IMR-90 (cell line): ENCODE measurements at regions not wholly inside any gene's neighbourhood (a gene's known extent, or its start where the extent isn't known, plus 50 kb on each side); places are given as distances from the start of the nearest gene placed in this dataset.

ENCODE experiments used
- ATAC-seq: fragments of 200-7000 bp; cut with Tn5 transposase; 2 replicates; pipeline ENCODE4 v1.9.1; 2020; ENCODE audit warnings: low read depth, mild to moderate bottlenecking, moderate library complexity
- BruUV-seq: library from RNA; stranded (reverse); fragments of 400-500 nt; replicated peaks from 2 replicates; lab custom pipeline; 2021; lab: Mats Ljungman, UMichigan
- CTCF ChIA-PET: fragments of 300-600 bp; formaldehyde crosslinking; extraction: SDS; loops from one replicate; lab custom pipeline; 2021; ENCODE audit warnings: antibody characterized with exemption; lab: Yijun Ruan, JAX
- POLR2A ChIA-PET: fragments of 300-600 bp; sonication (Branson Sonifier 250); formaldehyde crosslinking; loops from one replicate; lab custom pipeline; 2022; ENCODE audit warnings: antibody characterized with exemption; ENCODE audit not compliant: unreplicated experiment; lab: Charles Lee
- DNase-seq: peaks from one replicate; pipeline ENCODE4 v3.0.0; 2013
- H2AFZ ChIP-seq: replicated peaks from 2 replicates; pipeline ENCODE3; 2013; ENCODE audit warnings: low read length, mild to moderate bottlenecking; ENCODE audit not compliant: poor library complexity
- H2AK5ac ChIP-seq: 2 replicates; pipeline ENCODE4 v1.6.1; 2013; ENCODE audit warnings: low read depth, low read length, inconsistent platforms
- H2AK9ac ChIP-seq: replicated peaks from 2 replicates; pipeline ENCODE3; 2013; ENCODE audit warnings: mild to moderate bottlenecking, low read depth, low read length, moderate library complexity; ENCODE audit not compliant: poor library complexity
- H2BK120ac ChIP-seq: 2 replicates; pipeline ENCODE4 v1.6.1; 2013; ENCODE audit warnings: low read depth, low read length, inconsistent platforms
- H2BK15ac ChIP-seq: 3 replicates; pipeline ENCODE4 v1.6.1; 2013; ENCODE audit warnings: low read depth, low read length, inconsistent platforms
- H2BK20ac ChIP-seq: 2 replicates; pipeline ENCODE4 v1.6.1; 2013; ENCODE audit warnings: low read depth, mild to moderate bottlenecking, inconsistent platforms, low read length, moderate library complexity
- H2BK5ac ChIP-seq: 2 replicates; pipeline ENCODE4 v1.6.1; 2013; ENCODE audit warnings: mild to moderate bottlenecking, low read depth, low read length, inconsistent platforms; ENCODE audit not compliant: poor library complexity, severe bottlenecking
- H3K14ac ChIP-seq: replicated peaks from 2 replicates; pipeline ENCODE4 v1.6.1; 2013; ENCODE audit warnings: low read depth, low read length, inconsistent platforms
- H3K18ac ChIP-seq: 2 replicates; pipeline ENCODE4 v1.6.1; 2013; ENCODE audit warnings: low read depth, low read length, control low read depth
- H3K23ac ChIP-seq: 2 replicates; pipeline ENCODE4 v1.6.1; 2013; ENCODE audit warnings: low read depth, low read length, inconsistent platforms
- H3K27ac ChIP-seq: 2 replicates; pipeline ENCODE4 v1.5.1; 2013; ENCODE audit warnings: mild to moderate bottlenecking, control low read depth, low read length; ENCODE audit not compliant: insufficient read depth
- H3K27me3 ChIP-seq: 2 replicates; pipeline ENCODE4 v1.6.1; 2013; ENCODE audit warnings: low read length; ENCODE audit not compliant: control insufficient read depth, insufficient read depth
- H3K36me3 ChIP-seq: 2 replicates; pipeline ENCODE4 v1.6.1; 2013; ENCODE audit warnings: low read length, mixed read lengths; ENCODE audit not compliant: control insufficient read depth, insufficient read depth
- H3K4ac ChIP-seq: 2 replicates; pipeline ENCODE4 v1.6.1; 2013; ENCODE audit warnings: low read depth, low read length, inconsistent platforms
- H3K4me1 ChIP-seq: 2 replicates; pipeline ENCODE4 v1.6.1; 2013; ENCODE audit warnings: low read length, mixed read lengths; ENCODE audit not compliant: control insufficient read depth, insufficient read depth
- H3K4me2 ChIP-seq: 2 replicates; pipeline ENCODE4 v1.6.1; 2013; ENCODE audit warnings: low read depth, mild to moderate bottlenecking, control low read depth, low read length, moderate library complexity
- H3K4me3 ChIP-seq: 2 replicates; pipeline ENCODE4 v1.5.1; 2013; ENCODE audit warnings: low read depth, mild to moderate bottlenecking, control low read depth, low read length, moderate library complexity; ENCODE audit not compliant: insufficient read depth
- H3K56ac ChIP-seq: 2 replicates; pipeline ENCODE4 v1.6.1; 2013; ENCODE audit warnings: low read length, inconsistent platforms; ENCODE audit not compliant: insufficient read depth; ENCODE audit errors: extremely low read depth
- H3K79me1 ChIP-seq, 2 experiments: 2 replicates each; pipeline ENCODE4 v1.6.1; 2013; ENCODE audit warnings: low read length in 2 of 2, inconsistent platforms in 1 of 2, low read depth in 1 of 2
- H3K9ac ChIP-seq: 2 replicates; pipeline ENCODE4 v1.6.1; 2013; ENCODE audit warnings: low read depth, low read length, control low read depth
- H3K9me1 ChIP-seq: 2 replicates; pipeline ENCODE4 v1.6.1; 2013; ENCODE audit warnings: low read length, inconsistent platforms; ENCODE audit not compliant: insufficient read depth
- H3K9me3 ChIP-seq: 2 replicates; pipeline ENCODE4 v1.6.1; 2013; ENCODE audit warnings: low read length; ENCODE audit not compliant: control insufficient read depth, insufficient read depth
- H4K20me1 ChIP-seq: 2 replicates; pipeline ENCODE4 v1.6.1; 2013; ENCODE audit warnings: low read length, inconsistent platforms; ENCODE audit not compliant: insufficient read depth
- H4K5ac ChIP-seq: 2 replicates; pipeline ENCODE4 v1.6.1; 2013; ENCODE audit warnings: mild to moderate bottlenecking, low read depth, low read length, control low read depth
- H4K8ac ChIP-seq, 2 experiments: 2 replicates each; pipeline ENCODE4 v1.6.1; 2013; ENCODE audit warnings: low read depth in 2 of 2, low read length in 2 of 2, control low read depth in 1 of 2, inconsistent platforms in 1 of 2
- H4K91ac ChIP-seq: 2 replicates; pipeline ENCODE4 v1.6.1; 2013; ENCODE audit warnings: low read depth, low read length, inconsistent platforms; ENCODE audit not compliant: insufficient read depth
- BHLHE40 ChIP-seq: fragments of 150-350 bp; IDR thresholded peaks from 2 replicates; pipeline ENCODE4 v1.6.1; 2016; ENCODE audit warnings: mild to moderate bottlenecking, low read depth, low read length
- CEBPB ChIP-seq: IDR thresholded peaks from 2 replicates; pipeline ENCODE4 v1.6.1; 2012; ENCODE audit warnings: low read depth, low read length, improper control_type of control experiment
- CHD1 ChIP-seq: IDR thresholded peaks from 2 replicates; pipeline ENCODE4 v1.6.1; 2012; ENCODE audit warnings: low read depth, low read length, improper control_type of control experiment
- FOS ChIP-seq: fragments of 150-350 bp; IDR thresholded peaks from 2 replicates; pipeline ENCODE4 v1.6.1; 2016; ENCODE audit warnings: low read depth, low read length
- MAFK ChIP-seq: IDR thresholded peaks from 2 replicates; pipeline ENCODE4 v1.6.1; 2012; ENCODE audit warnings: low read depth, low read length, improper control_type of control experiment
- MAZ ChIP-seq: IDR thresholded peaks from 2 replicates; pipeline ENCODE4 v1.6.1; 2012; ENCODE audit warnings: low read depth, mild to moderate bottlenecking, low read length, improper control_type of control experiment, moderate library complexity, borderline replicate concordance
- MXI1 ChIP-seq: IDR thresholded peaks from 2 replicates; pipeline ENCODE4 v1.6.1; 2012; ENCODE audit warnings: low read depth, mild to moderate bottlenecking, low read length, moderate library complexity, borderline replicate concordance
- NFE2L2 ChIP-seq: fragments of 150-350 bp; IDR thresholded peaks from 2 replicates; pipeline ENCODE4 v1.6.1; 2016; ENCODE audit warnings: low read depth, mild to moderate bottlenecking, low read length
- POLR2A ChIP-seq: IDR thresholded peaks from 2 replicates; pipeline ENCODE4 v1.6.1; 2012; ENCODE audit warnings: mild to moderate bottlenecking, low read depth, low read length
- RCOR1 ChIP-seq: IDR thresholded peaks from 2 replicates; pipeline ENCODE4 v1.6.1; 2012; ENCODE audit warnings: mild to moderate bottlenecking, low read length, improper control_type of control experiment; ENCODE audit not compliant: insufficient replicate concordance
- RFX5 ChIP-seq: IDR thresholded peaks from 2 replicates; pipeline ENCODE4 v1.8.0; 2012; ENCODE audit warnings: low read depth, mild to moderate bottlenecking, low read length, moderate library complexity
- WGBS, 2 experiments: methylation state at CpG; one replicate each; pipeline versions ENCODE4 v1.1.5 to v1.1.7; 2013; ENCODE audit warnings: missing lambda C conversion rate in 2 of 2; ENCODE audit not compliant: insufficient read length in 1 of 2; ENCODE audit errors: extremely low coverage in 2 of 2; 5-methylcytosine and 5-hydroxymethylcytosine counted together
- dilution Hi-C: fragments of 300-500 bp; cut with HindIII; formaldehyde crosslinking; loops from one replicate; pipeline ENCODE4 v1.14.3; 2018; ENCODE audit warnings: low sequenced_read_pairs; ENCODE audit not compliant: unreplicated experiment
- in situ Hi-C: fragments of 300-500 bp; cut with MboI; formaldehyde crosslinking; loops from 3 replicates; pipeline ENCODE4 v1.14.3; 2019; ENCODE audit warnings: low sequenced_read_pairs, inconsistent platforms, mixed read lengths
- intact Hi-C: fragments of 100-400 bp; cut with micrococcal nuclease; formaldehyde crosslinking; loops from 2 replicates; pipeline ENCODE4 v1.10.0; 2022
- TF ChIP-seq, protein P1 (sequence below): conservative IDR thresholded peaks from 2 replicates; pipeline ENCODE4 v1.5.1; 2012; ENCODE audit warnings: mild to moderate bottlenecking, low read depth, low read length, improper control_type of control experiment
- TF ChIP-seq, protein P2 (sequence below): fragments of 150-350 bp; IDR thresholded peaks from 2 replicates; pipeline ENCODE4 v1.6.1; 2017; ENCODE audit warnings: mild to moderate bottlenecking, antibody characterized with exemption, low read length, low read depth

DNA sequence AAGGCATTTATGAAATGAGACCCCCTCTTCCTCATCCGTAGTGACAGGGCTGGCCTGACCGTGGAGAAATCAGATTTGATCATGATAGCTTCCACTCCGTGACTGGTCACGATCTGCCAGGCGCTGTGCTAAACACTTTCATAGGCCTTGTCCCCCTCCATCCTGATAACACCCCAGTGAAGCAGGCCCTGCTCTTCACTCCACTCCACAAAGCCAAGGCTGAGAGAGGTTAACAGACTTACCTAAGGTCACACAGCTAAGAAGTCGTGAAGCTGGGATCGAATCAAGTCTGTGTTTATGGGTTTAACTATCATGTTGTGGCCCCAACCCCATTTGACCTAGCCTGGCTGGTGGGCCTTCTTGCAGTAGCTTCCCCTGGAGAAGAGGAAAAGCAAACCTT is 53.3 kb upstream of the IL17B start:
- no peak overlapping the region for H3K4me2 ChIP-seq
- ChIA-PET CTCF (interaction anchor here (0.6 to 0.9 kb wide), 2 partner anchors 26 to 162 kb away, joined by 3 to 6 read pairs; no protein-coding TSS in a partner anchor), POLR2A (interaction anchor here (0.8 kb wide), 1 partner anchor 48 kb away, joined by 3 read pairs; no protein-coding TSS in a partner anchor)
- H2AFZ ChIP-seq, result no peak overlapping the region
- no peak overlapping the region for H3K56ac ChIP-seq
- TF ChIP-seq NFE2L2, result no peak
- TF ChIP-seq, protein P1, sequence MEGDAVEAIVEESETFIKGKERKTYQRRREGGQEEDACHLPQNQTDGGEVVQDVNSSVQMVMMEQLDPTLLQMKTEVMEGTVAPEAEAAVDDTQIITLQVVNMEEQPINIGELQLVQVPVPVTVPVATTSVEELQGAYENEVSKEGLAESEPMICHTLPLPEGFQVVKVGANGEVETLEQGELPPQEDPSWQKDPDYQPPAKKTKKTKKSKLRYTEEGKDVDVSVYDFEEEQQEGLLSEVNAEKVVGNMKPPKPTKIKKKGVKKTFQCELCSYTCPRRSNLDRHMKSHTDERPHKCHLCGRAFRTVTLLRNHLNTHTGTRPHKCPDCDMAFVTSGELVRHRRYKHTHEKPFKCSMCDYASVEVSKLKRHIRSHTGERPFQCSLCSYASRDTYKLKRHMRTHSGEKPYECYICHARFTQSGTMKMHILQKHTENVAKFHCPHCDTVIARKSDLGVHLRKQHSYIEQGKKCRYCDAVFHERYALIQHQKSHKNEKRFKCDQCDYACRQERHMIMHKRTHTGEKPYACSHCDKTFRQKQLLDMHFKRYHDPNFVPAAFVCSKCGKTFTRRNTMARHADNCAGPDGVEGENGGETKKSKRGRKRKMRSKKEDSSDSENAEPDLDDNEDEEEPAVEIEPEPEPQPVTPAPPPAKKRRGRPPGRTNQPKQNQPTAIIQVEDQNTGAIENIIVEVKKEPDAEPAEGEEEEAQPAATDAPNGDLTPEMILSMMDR, result no peak
- TF ChIP-seq MAZ, result no peak
- TF ChIP-seq, protein P2, sequence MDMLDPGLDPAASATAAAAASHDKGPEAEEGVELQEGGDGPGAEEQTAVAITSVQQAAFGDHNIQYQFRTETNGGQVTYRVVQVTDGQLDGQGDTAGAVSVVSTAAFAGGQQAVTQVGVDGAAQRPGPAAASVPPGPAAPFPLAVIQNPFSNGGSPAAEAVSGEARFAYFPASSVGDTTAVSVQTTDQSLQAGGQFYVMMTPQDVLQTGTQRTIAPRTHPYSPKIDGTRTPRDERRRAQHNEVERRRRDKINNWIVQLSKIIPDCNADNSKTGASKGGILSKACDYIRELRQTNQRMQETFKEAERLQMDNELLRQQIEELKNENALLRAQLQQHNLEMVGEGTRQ, result no peak
- no peak for TF ChIP-seq MAFK
- no peak for TF ChIP-seq FOS
- TF ChIP-seq CHD1, result no peak
- TF ChIP-seq CEBPB, result no peak
- TF ChIP-seq RCOR1, result no peak
- TF ChIP-seq POLR2A, result no peak
- no peak for TF ChIP-seq RFX5
- no peak for TF ChIP-seq BHLHE40
- TF ChIP-seq MXI1, result no peak
- peaks cover 4% of the 10 kb centered on the region; the same call in 1 of the 2 replicates for H3K4me1 ChIP-seq
- no peak overlapping the region for H3K23ac ChIP-seq
- H3K79me1 ChIP-seq, result peaks cover 1 to 22% of the 10 kb centered on the region in 2 experiments; a peak in 3 of 4 replicates
- H2AK5ac ChIP-seq, result peak overlapping the region; percentile 5; the same call in 1 of the 2 replicates
- no peak overlapping the region for H4K5ac ChIP-seq
- no peaks in the 10 kb centered on the region for H3K27me3 ChIP-seq
- H2BK20ac ChIP-seq, result no peak overlapping the region
- DNase-seq (no peak), ATAC-seq (no peak)
- H3K9me1 ChIP-seq, result peaks cover 1% of the 10 kb centered on the region
- no peak overlapping the region for H4K91ac ChIP-seq
- peak overlapping the region; percentile 2; the same call in 1 of the 2 replicates for H3K27ac ChIP-seq
- in situ Hi-C loops, result loop anchor here (5.0 kb wide), 1 partner anchor 45 kb away; no protein-coding TSS in a partner anchor
- no peak overlapping the region for H2BK5ac ChIP-seq
- WGBS, 2 experiments, result 90% methylated on average over 2 of the region's 7 CpGs; no CpG with 5 or more reads in 1 of the 2 experiments
- no peak overlapping the region for H3K18ac ChIP-seq
- peak overlapping the region; percentile 8 for H2AK9ac ChIP-seq
- intact Hi-C loops, result no loop called here
- H4K20me1 ChIP-seq, result peaks cover 43% of the 10 kb centered on the region
- no peaks in the 10 kb centered on the region for H3K9me3 ChIP-seq
- H3K9ac ChIP-seq, result no peak overlapping the region
- dilution Hi-C loops, result no loop called here
- H3K4ac ChIP-seq, result no peak overlapping the region
- no peak overlapping the region for H3K14ac ChIP-seq
- H3K36me3 ChIP-seq, result peaks cover 35% of the 10 kb centered on the region
- no peak overlapping the region for H2BK120ac ChIP-seq
- no TSS peak for BruUV-seq
- no peak overlapping the region for H2BK15ac ChIP-seq
- H3K4me3 ChIP-seq, result no peak overlapping the region
- peak overlapping the region in 1 of 2 experiments; percentile 39; a peak in 2 of 4 replicates for H4K8ac ChIP-seq
